Subcutaneous abdominal adipose tissue (tissue), 5 donors: ENCODE measurements at regions not wholly inside any gene's neighbourhood (a gene's known extent, or its start where the extent isn't known, plus 50 kb on each side); places are given as distances from the start of the nearest gene placed in this dataset.
"Not testable (repeated sequence)": the region's sequence is repeated elsewhere in the genome, so short reads cannot be mapped to it uniquely, and the experiment has no call there.

ENCODE experiments used
- H3K27ac ChIP-seq: one replicate; pipeline ENCODE4 v1.7.0; 2013; ENCODE audit warnings: low read depth, mild to moderate bottlenecking, inconsistent platforms, low read length, moderate library complexity
- H3K27me3 ChIP-seq, 5 donors: one replicate each; pipeline ENCODE4 v1.7.0; 2013; ENCODE audit warnings: low read length in 5 of 5, inconsistent platforms in 1 of 5; ENCODE audit not compliant: control insufficient read depth in 5 of 5, insufficient read depth in 4 of 5
- H3K36me3 ChIP-seq, 5 donors: one replicate each; pipeline ENCODE4 v1.7.0; 2013; ENCODE audit warnings: low read length in 5 of 5; ENCODE audit not compliant: control insufficient read depth in 5 of 5, insufficient read depth in 5 of 5
- H3K4me1 ChIP-seq, 5 donors: one replicate each; pipeline ENCODE4 v1.7.0; 2013; ENCODE audit warnings: low read length in 5 of 5, mild to moderate bottlenecking in 3 of 5, moderate library complexity in 1 of 5; ENCODE audit not compliant: control insufficient read depth in 5 of 5, insufficient read depth in 5 of 5
- H3K4me3 ChIP-seq, 5 donors: one replicate each; pipeline ENCODE4 v1.7.0; 2013; ENCODE audit warnings: low read length in 5 of 5, low read depth in 1 of 5
- H3K9ac ChIP-seq, 5 donors: one replicate each; pipeline ENCODE4 v1.7.0; 2013; ENCODE audit warnings: low read length in 5 of 5, mild to moderate bottlenecking in 4 of 5, moderate library complexity in 3 of 5
- H3K9me3 ChIP-seq, 5 donors: one replicate each; pipeline ENCODE4 v1.7.0; 2013; ENCODE audit warnings: low read length in 5 of 5; ENCODE audit not compliant: control insufficient read depth in 5 of 5
- donor health status: healthy.
- donor health status: healthy.
- donor health status: healthy.
- donor health status: healthy.
- donor health status: healthy.

- Histone ChIP-seq H3K27ac (no peak overlapping the region), H3K4me1 (peaks cover 0 to 6% (median 0%) of the 10 kb centered on the region in 5 donors), H3K9ac (no peak overlapping the region), H3K4me3 (no peak overlapping the region), H3K9me3 (no peaks in the 10 kb centered on the region), H3K36me3 (no peaks in the 10 kb centered on the region), H3K27me3 (no peaks in the 10 kb centered on the region)
Observed at GRCh38 chr4:82104578-82104977, 269.2 kb downstream of the HNRNPD start.

DNA sequence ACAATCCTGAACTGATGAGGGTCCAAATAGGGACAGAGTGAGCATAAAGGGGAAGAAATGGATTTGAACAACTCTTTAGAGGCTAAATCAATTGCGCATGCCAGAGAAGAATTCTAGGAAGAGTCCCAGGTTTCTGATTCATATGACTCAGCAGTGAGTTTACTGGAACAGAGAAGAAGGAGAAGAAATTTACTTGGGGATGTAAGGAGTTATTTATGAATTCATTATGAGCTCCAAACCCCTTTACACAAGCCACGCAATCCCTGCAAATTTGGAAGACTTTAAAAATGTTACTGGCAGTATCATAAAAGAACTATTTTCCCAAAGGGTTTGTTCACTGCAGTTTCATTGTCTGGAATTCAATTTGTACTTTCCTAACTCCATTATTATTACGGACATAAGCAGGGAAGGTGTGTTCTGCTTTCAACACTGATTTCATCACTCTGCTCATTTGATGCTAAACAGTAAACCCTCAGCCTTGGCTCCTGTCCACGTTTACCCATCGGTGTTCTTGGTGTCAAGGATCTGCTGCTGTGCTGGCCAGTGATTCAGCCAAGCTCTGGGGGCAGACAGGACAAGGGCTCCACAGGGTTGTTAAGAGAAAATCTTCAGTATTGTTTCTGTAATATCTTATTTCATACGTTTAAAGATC is 273.7 kb downstream of the HNRNPD start:
- Histone ChIP-seq H3K27ac (no peak overlapping the region), H3K27me3 (no peaks in the 10 kb centered on the region)

GRCh38 chr4:82097504-82097903 is 276.3 kb downstream of the HNRNPD start:
- H3K9ac ChIP-seq: no peak overlapping the region
- H3K9me3 ChIP-seq: no peaks in the 10 kb centered on the region
- H3K27ac ChIP-seq: no peak overlapping the region
- H3K4me1 ChIP-seq: peaks cover 0 to 6% (median 0%) of the 10 kb centered on the region in 5 donors
- H3K27me3 ChIP-seq: no peaks in the 10 kb centered on the region
- H3K36me3 ChIP-seq: no peaks in the 10 kb centered on the region
- no peak overlapping the region for H3K4me3 ChIP-seq

More for the DNA sequence above, 273.7 kb downstream of the HNRNPD start:
- no peaks in the 10 kb centered on the region for H3K36me3 ChIP-seq
- H3K9me3 ChIP-seq: no peaks in the 10 kb centered on the region
- no peak overlapping the region for H3K4me3 ChIP-seq
- no peak overlapping the region for H3K9ac ChIP-seq
- H3K4me1 ChIP-seq: peaks cover 0 to 6% (median 0%) of the 10 kb centered on the region in 5 donors

GRCh38 chr4:82090717-82091116 is 283.1 kb downstream of the HNRNPD start:
- Histone ChIP-seq H3K4me1 (no peaks in the 10 kb centered on the region), H3K4me3 (no peak overlapping the region), H3K27me3 (no peaks in the 10 kb centered on the region), H3K27ac (no peak overlapping the region), H3K36me3 (no peaks in the 10 kb centered on the region), H3K9me3 (no peaks in the 10 kb centered on the region), H3K9ac (no peak overlapping the region)

DNA sequence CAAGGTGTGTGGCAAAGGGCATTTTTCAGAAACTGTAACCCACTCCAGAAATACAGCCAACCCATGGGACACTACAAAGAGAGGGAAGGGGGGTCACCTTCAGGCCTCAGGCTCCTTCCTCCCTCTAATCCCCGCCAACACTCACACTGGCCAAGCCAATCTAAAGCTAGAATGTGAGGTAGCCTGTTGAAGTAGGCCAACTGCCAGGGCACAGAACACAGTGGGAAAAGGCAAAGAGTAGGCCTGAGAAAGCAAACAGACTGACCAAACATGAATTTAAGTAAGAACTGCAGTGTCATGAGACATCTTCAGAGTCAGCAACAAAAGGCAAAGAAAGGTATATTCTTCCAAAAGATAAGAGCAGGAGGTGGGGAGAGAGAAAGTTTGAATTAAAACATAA is 289.0 kb downstream of the HNRNPD start:
- H3K4me3 ChIP-seq: no peak overlapping the region
- H3K27ac ChIP-seq: no peak overlapping the region
- H3K4me1 ChIP-seq: no peaks in the 10 kb centered on the region
- no peaks in the 10 kb centered on the region for H3K36me3 ChIP-seq
- no peaks in the 10 kb centered on the region for H3K9me3 ChIP-seq
- H3K9ac ChIP-seq: no peak overlapping the region
- H3K27me3 ChIP-seq: no peaks in the 10 kb centered on the region

GRCh38 chr4:82077471-82077995 is 296.3 kb downstream of the HNRNPD start:
- not testable (repeated sequence) for H3K4me3 ChIP-seq, H3K27me3 ChIP-seq, H3K36me3 ChIP-seq, H3K9ac ChIP-seq, H3K27ac ChIP-seq, H3K4me1 ChIP-seq, H3K9me3 ChIP-seq

- H3K9me3 ChIP-seq: no peaks in the 10 kb centered on the region
- H3K27ac ChIP-seq: no peak overlapping the region
- H3K27me3 ChIP-seq: no peaks in the 10 kb centered on the region
- no peak overlapping the region for H3K4me3 ChIP-seq
- H3K4me1 ChIP-seq: no peaks in the 10 kb centered on the region
- no peaks in the 10 kb centered on the region for H3K36me3 ChIP-seq
- H3K9ac ChIP-seq: no peak overlapping the region
Observed at GRCh38 chr4:82076809-82077208, 297.0 kb downstream of the HNRNPD start.

- Histone ChIP-seq H3K4me3 (no peak overlapping the region), H3K36me3 (no peaks in the 10 kb centered on the region), H3K27ac (no peak overlapping the region), H3K27me3 (no peaks in the 10 kb centered on the region), H3K9me3 (no peaks in the 10 kb centered on the region), H3K9ac (no peak overlapping the region), H3K4me1 (no peaks in the 10 kb centered on the region)
Observed at GRCh38 chr4:82076359-82076758, 297.4 kb downstream of the HNRNPD start.

GRCh38 chr4:82071951-82072350 is 301.8 kb downstream of the HNRNPD start:
- Histone ChIP-seq H3K9me3 (no peaks in the 10 kb centered on the region), H3K4me3 (no peak overlapping the region), H3K4me1 (no peaks in the 10 kb centered on the region), H3K9ac (no peak overlapping the region), H3K36me3 (no peaks in the 10 kb centered on the region), H3K27ac (no peak overlapping the region), H3K27me3 (no peaks in the 10 kb centered on the region)

- Histone ChIP-seq H3K27ac (no peak overlapping the region), H3K27me3 (no peaks in the 10 kb centered on the region), H3K4me1 (no peaks in the 10 kb centered on the region)
Observed at GRCh38 chr4:82069883-82070638, 303.7 kb downstream of the HNRNPD start.

More at GRCh38 chr4:82069883-82070638, 303.7 kb downstream of the HNRNPD start:
- Histone ChIP-seq H3K4me3 (no peak overlapping the region), H3K9ac (no peak overlapping the region), H3K9me3 (no peaks in the 10 kb centered on the region), H3K36me3 (no peaks in the 10 kb centered on the region)
